Stimulated activated CD8-positive, alpha-beta memory T cell treated with anti-CD3 and anti-CD28 coated beads, Interleukin-15, amount 100 ng/mL, for 1 hour (primary cell): ENCODE measurements at regions not wholly inside any gene's neighbourhood (a gene's known extent, or its start where the extent isn't known, plus 50 kb on each side); places are given as distances from the start of the nearest gene placed in this dataset.

Experiments used
- DNase-seq: peaks from one replicate; pipeline ENCODE4 v3.0.0-alpha.2; 2020; ENCODE audit warnings: low read depth

DNA sequence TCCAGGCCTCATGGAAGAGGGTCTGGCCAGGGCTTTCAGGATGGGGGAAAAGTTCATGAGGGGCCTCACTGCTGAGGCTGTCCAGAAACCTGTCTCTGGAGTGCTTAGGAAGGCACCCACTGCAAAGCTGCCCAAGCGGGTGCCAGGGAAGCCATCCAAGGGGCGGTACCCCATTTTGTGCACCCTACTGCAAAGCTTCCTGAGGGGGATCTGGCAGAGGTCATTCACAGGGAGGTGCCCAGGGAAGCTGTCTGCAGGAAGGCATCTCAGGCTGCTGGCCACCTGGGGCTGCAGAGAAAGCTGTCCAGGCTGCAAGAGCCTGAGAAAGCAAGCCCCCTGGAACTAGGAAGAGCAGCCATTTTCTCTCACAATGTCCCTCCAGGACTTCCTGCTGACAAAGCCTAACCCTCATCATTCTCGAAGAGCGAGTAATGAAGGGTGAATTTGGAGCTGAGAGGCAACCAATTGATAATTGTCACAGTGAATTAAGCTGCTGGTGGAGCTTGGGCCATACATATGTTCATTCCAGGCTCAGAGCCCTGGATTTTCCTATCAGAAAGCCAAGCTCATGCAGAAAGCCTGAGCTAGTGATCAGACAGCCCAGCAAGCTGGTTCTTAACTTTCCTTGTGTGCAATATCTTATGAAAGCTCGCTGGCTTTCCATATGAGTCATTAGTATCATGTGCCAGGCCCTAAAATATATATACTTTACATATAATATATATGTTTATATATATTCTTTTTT is 62.2 kb upstream of the SLC22A16 start:
- no peak for DNase-seq

DNA sequence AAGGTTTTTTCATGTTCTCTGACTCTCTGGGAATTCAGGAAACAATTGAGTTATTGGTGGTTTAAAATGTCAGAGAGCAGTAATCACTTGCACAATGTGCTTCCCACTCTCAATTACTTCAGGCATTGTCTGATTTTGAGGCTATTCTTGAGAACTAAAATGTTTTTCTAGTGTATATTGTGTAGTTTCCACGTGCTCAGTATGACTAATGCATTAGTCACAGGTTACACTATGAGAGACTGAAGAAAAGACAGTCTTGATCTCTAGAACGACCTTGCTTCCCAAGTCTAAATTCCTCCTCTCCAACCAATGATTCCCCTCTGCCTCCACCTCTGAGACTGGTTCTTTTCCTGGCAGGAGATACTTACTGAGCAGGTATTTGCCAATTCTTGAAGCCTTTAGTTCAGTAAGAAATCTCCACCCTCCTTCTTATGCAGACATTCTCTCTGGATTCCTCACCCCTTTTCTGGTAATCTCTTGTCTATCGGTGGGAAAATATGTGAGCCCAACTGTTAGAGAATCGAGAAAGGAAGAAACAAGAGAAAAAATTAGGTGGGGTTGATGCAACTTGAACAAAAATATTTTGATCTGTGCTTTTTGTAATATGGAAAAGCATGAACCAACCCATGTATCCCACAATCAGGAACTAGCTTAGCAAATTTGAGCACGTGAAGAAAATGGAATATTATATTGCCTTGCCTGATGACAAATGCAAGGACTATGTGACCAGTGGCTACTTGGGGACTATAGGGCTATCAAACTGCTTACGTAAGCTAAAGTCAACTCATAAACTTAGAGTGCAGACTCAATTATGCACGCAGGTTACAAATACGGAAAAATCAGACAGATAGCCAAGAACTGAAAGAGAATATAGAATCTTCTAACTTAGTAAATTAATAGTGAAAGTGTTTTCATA is 61.1 kb upstream of the SLC22A16 start:
- DNase-seq: no peak

- DNase-seq: no peak
Observed at GRCh38 chr6:110534731-110535492, 58.5 kb upstream of the SLC22A16 start.

DNA sequence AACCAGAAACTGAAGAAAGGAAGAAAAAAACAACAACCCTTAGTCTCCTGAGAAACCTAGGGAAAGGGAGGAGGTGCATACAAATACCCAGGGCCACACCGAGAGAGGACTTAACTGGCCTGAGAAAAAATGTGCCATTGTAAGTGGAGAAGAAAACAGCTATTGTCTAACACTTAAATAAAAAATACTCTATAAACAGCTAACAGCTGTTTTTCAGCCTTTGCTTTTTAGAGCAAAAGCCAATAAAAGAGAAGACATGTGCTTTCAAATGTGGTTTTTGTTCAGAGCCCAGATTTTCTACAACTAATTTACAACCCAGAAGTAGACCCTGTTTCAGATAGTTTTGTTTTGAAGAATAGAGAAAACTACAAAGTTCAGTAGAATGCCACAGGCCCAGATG is 56.0 kb upstream of the SLC22A16 start:
- DNase-seq: no peak

DNA sequence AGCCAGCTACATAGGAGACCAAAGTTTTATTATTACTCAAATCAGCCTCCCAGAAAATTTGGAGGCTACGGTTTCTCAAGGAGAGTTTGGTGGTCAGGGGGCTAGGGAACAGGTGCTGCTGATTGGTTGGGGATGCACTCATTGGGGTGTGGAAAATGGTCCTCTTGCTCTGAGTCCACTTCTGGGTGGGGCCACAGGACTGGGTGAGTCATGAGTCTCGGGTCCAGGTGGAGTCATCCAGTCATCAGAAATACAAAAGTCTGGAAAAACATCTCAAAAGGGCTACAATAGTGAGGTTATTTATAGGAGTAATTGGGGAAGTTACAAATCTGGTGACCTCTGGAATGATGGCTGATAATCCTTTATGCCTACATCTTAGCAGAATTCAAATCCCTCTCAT is 54.3 kb upstream of the SLC22A16 start:
- no peak for DNase-seq

GRCh38 chr6:110529907-110530306 is 53.5 kb upstream of the SLC22A16 start:
- no peak for DNase-seq

DNA sequence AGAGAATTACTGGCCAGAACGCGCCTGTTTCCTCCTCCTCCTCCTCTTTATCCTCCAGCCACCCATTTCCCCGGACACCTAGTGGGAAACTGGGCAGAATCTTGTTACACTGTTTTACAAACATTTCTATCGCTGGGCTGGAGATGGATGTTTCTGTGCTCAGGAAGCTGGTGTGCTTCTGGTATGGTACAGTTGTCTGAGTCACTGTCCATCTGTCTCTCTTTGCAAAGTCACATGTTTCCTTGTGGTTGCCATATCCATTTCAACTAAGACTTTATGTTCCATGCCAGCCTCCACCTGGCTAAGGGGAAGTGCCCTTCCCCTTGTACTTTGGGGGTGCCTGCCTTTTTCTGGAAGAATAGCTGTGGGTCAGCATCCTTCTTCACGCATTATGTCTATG is 52.9 kb upstream of the SLC22A16 start:
- DNase-seq: no peak

- no peak for DNase-seq
Observed at GRCh38 chr6:110528930-110529325, 52.5 kb upstream of the SLC22A16 start.

DNA sequence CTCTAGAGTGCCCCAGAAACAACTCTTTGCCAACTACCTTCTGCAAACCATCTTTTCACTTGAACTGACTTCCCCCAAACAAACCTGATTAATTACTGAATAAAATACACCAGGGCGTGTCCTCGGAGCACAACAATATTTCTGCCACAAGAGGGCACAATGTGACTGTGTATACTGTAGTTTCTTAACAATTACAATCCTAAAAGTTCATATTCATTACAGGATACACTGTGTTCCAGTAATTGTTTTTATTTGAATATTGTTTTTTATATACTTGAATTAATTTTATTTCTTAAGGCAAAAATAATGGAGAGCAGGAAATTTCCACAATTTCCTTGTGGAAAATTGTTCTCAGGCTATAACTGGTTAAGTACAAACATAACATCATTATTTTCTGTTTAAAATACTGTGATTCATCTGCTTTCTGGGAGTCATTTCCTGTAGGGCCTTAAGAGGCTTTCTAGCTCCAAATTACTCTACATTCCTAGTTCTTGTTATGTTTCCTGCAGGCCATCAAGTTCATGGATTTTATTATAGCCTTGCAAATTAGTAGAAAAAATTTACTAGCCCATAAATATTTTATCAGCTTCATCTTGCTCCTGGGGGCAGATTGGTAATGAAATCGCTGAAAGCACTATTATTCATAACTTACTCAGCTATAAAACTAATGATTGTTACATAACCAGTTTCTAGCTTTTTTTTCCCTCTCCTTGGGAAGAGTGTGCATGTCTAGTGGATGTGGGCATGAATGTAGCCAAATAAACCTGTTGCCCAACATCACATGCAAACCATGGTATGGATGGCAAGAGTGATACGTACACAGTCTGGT is 51.9 kb upstream of the SLC22A16 start:
- peak; percentile 15 for DNase-seq

DNA sequence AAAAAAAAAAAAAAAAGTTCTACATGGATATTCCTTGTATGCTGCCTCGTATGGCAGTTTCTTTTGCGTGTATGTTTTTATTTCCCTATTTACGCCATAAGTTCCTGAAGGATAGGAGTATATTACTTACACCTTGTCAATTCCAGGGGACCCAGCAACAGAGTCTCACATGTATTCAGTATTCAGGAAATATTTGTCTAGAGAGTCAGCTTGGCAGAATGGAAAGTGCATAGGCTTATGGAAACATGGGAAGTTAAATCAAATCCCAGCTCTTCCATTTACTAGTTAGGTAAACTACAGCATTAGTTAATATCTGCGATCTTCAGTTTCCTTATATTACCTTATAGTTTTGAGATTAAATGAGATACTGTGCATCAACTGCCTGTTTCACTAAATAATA is 51.1 kb upstream of the SLC22A16 start:
- no peak for DNase-seq

DNA sequence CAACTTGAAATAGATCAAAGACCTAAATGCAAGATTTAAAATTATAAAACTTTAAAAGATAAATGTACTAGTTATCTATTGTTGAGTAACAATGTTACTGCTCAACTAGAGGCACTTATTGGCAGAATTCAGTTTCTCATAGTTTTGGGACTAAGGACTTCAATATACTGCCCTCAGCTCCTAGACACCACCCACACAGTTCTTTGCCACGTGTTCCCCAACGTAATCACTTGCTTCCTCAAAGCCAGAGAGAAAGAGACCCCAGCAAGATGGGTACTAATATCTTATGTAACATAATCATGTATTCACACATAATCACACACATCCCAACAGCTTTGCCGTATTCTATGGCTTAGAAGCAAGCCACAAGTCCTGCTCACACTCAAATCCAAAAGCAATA is 50.3 kb upstream of the SLC22A16 start:
- DNase-seq: no peak
